GM19328 (cell line): ENCODE measurements at regions not wholly inside any gene's neighbourhood (a gene's known extent, or its start where the extent isn't known, plus 50 kb on each side); places are given as distances from the start of the nearest gene placed in this dataset.
"Not testable (repeated sequence)": the region's sequence is repeated elsewhere in the genome, so short reads cannot be mapped to it uniquely, and the experiment has no call there.

Source experiments
- ATAC-seq: cut with Tn5 transposase; IDR thresholded peaks from one replicate; pipeline ENCODE4 v1.9.1; 2021; ENCODE audit warnings: mild to moderate bottlenecking, moderate library complexity; ENCODE audit not compliant: unreplicated experiment

- no peak for ATAC-seq
These were observed 696.5 kb downstream of the TDRD15 start for GRCh38 chr2:21820271-21820670.

GRCh38 chr2:21821672-21822227, 698.0 kb downstream of the TDRD15 start:
- no peak for ATAC-seq

- ATAC-seq: no peak
These were observed 698.7 kb downstream of the TDRD15 start for GRCh38 chr2:21822505-21822904.

DNA sequence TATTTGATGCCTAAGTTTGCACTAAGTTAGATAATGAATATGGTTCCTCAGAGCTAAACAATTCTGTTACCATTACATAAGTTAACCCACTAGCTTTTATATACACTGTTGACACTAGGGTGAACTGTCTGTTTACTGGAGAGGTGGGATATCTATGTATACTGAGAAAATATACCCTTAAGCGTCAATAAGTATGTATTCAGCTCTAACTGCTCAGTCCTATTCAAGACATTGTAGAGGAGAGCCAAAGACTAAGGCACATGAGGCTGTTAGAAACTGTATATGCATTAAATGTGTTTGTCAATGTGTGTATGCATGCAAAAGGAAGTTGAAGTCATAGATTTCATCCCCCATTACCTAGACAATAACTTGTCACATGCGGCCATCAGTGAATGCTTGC, 710.0 kb downstream of the TDRD15 start:
- ATAC-seq: no peak

GRCh38 chr2:21836261-21836660, 712.5 kb downstream of the TDRD15 start:
- no peak for ATAC-seq

GRCh38 chr2:21836719-21837118, 713.0 kb downstream of the TDRD15 start:
- no peak for ATAC-seq

DNA sequence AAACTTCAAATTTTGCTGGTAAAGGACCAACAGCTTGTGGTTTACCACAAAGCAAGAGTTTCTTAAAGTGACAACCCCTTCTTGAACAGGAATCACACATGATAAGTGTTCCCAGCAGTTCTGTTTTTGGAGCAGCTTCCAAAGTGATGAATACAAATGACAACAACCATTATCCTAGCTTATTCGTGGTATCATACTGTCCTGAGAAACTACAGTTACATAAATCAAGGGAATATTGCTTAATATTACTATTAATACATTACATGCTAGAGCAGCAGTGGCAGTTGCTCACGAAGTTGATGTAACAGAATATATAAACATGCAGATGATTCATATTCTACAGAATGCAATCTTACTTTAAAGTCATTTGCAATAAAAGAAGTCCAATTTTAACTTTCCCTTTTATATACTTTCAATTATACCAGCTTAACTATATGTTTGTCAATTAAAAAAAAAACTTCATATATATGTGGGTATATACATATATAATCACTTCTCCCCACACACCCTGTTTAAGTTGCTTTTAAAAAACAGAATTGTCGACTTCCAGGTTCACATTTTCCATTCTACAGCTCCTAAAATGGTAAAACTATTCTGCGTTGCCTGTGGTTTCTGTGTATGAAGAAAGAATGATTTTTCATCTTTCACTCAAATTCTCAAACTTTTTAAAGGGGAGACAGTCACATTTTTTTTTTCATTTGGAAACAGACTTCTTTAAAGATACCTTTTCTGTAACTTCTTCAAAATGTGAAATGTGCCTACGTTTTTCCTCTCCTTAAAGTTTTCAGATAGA, 713.6 kb downstream of the TDRD15 start:
- ATAC-seq: no peak

- ATAC-seq: no peak
These were observed 717.6 kb downstream of the TDRD15 start for GRCh38 chr2:21841341-21841740.

- ATAC-seq: not testable (repeated sequence)
These were observed 726.6 kb downstream of the TDRD15 start for GRCh38 chr2:21850367-21850766.

DNA sequence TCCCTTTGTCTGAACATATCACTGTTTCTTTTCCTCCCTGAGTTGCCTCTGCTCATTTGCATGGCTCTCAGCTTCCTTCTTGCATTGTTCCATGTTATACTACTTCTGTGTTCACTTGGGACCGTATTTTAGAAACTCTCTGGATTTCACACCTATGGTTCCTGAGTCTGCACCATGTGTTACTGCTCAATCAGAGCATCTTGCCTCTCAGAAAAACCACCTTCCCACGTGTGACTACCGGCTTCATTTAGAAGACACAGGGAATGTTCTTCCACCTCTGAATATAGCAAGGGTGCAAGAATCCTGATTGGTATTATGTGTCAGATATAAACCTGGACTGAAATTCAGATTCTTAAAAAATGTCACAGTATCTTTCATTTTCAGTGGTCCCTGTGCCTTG, 731.2 kb downstream of the TDRD15 start:
- no peak for ATAC-seq

DNA sequence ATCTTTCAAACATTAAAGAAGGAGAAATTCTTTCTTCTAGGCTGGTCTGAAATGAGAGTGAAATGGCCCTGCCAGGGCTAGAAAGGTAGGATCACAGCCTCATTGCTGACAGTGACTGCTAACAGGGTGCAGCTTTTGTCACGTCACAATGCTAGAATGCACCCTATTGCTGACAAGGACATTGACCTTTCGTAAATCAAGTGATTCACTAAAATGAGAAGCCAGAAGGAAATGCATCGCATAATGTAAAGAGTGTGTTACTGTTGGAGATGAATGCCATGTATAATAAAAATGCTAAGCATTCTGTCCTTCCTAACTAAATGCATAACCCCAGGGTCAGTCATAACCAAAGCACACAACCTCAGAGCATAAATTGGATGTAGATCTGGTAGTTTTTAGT, 732.9 kb downstream of the TDRD15 start:
- no peak for ATAC-seq

GRCh38 chr2:21860907-21861306, 737.1 kb downstream of the TDRD15 start:
- ATAC-seq: no peak

DNA sequence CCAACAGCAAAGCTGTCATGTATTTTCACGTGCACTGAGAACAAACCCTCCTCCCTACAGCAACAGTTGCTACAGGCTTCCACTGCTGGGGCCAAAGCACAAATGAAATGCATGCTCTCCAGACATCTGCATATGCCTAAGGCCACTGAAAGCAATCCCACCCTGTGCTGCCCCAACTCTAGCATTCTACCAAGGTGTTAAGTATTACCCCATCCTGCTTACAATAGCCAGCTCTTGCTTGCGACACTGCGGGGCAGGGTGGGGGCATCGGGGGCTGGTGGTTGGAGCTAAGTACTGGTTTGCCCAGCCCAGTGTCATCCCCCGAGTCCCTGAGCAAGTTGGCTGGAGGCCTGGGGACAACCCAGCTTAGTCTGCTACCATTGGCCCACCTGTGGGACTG, 742.5 kb downstream of the TDRD15 start:
- ATAC-seq: no peak

- ATAC-seq: no peak
These were observed 764.1 kb downstream of the TDRD15 start for GRCh38 chr2:21887881-21888280.

DNA sequence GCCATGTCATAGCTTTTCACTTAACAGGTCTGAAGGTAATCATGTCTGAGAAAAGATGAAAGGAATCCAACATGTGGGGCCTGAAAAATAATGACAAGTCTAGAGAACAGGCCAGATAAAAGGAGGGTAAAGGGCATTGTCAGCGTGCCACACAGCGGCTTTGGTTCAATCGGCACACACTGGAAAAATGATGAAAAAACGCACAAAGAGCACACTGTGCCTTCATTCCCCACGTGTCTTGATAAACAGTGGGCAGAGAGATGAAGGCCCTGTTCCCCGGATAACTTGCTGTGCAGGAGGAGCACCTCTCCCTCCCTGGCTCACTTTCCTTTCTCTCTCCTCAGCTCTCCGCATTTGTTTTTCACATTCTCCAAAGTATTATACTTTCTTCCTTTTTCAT, 766.3 kb downstream of the TDRD15 start:
- ATAC-seq: no peak

GRCh38 chr2:21890716-21891115, 766.9 kb downstream of the TDRD15 start:
- no peak for ATAC-seq

DNA sequence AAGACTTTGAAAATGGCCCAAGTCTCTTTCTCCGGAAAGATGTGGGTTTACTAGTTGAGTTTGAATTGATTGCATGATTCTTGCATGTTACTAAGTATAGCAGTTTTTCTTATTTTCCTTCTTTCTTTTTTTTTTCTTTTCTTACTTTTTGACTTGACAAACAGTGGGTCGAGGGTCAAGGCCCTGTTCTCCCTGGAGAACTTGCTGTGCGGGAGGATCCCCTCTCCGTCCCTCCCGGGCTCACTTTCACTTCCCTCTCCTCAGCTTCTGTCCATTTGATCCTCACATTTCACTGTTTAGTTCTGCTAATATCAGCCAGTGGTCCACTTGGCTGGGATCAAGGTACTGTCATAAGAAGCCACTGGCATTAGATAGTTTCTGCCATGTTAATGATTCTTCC, 767.4 kb downstream of the TDRD15 start:
- no peak for ATAC-seq

DNA sequence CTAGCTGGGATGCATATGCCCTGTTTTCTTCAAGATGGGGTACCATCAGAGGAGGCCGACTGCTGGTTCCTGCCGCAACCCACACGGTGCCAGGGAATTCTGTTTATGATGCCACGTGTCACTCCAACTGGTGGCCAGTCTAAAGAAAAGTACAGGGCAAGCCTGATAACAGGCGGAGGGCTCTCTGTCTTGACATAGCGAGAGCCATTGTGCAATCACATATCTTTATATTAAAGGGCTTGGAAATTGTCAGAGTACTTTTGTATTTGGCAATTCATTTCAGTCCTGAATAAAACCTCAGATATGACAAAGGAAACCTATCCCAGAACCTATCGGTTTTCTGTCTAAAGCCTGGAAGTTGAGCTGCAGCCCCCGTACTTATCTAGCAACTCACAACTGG, 768.4 kb downstream of the TDRD15 start:
- ATAC-seq: no peak

DNA sequence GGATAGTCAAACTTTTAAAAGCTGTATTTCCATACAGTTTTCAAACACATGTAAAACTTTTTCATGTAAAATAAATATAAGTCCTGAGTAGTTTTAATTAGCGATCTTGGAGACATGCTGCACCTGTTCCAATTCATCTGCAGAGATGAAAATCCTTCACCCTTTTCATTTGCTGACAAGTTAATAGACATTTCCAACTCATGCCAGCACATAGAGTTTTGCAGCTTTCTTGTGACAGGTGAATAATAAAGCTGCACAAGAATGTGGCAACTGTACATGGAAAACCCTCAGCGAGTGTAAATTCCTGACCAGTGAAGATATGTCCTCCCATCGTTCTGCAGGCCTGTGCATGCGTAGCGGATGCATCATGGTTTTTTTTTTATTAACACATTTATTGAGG, 771.4 kb downstream of the TDRD15 start:
- no peak for ATAC-seq

GRCh38 chr2:21908712-21909380, 785.1 kb downstream of the TDRD15 start:
- not testable (repeated sequence) for ATAC-seq

DNA sequence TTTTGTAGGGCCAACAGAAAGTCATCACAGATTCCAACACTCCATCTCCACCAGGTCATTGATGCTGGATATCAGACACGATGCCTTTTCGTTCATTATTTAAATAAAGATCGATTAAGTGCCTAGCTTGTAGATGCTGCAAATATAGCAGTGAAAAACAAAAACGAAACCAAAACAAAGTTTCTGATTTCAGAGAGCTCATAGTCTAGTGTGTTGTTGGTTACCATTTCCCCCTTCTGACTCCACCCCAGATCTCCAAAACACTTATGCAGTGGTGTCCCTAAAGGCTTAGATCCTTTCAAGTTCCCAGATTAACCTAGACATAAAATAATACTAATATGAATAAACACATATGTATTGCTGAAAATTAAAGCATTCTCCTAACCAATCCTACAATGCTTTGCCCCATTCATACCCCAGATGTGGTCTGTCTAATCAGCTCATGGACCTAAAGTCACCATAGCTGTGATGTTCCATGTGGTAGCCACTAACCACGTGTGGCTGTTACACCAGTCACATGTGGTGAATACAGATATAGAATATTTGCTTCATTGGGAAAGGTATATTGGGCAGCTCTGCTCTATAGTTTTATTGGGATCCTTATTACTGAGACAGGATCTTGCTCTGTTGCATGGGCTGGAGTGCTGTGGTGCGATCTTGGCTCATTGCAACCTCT, 787.2 kb downstream of the TDRD15 start:
- no peak for ATAC-seq

DNA sequence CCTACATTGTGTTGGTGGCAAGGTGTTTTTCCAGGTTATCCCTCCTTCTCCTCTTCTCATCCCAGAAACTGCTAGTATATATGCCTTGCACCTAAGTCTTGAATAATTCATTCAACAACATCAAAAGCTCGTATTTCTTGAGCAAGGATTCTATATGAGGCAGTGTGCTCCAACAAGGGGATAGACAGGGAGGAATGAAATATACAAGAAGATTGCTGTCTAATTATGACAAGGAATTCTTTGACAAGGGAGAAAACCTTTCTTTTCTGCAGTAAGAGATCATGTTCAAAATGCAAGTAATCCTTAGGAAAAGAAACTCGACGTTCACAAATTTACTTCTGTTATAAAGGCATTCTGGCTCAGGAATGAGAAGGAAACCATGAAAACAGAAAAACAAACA, 788.6 kb downstream of the TDRD15 start:
- ATAC-seq: no peak
